OCI-LY1 (cell line): ENCODE measurements at regions not wholly inside any gene's neighbourhood (a gene's known extent, or its start where the extent isn't known, plus 50 kb on each side); places are given as distances from the start of the nearest gene placed in this dataset.
"Not testable (repeated sequence)": the region's sequence is repeated elsewhere in the genome, so short reads cannot be mapped to it uniquely, and the experiment has no call there.

Experiments
- H2AFZ ChIP-seq: fragments of 200-600 bp; sonication (generic), shearing (Covaris generic); 2 replicates; pipeline ENCODE4 v1.6.0; 2014; ENCODE audit warnings: antibody characterized with exemption, mild to moderate bottlenecking, low read length
- H3F3A ChIP-seq: fragments of 200-600 bp; sonication (generic), shearing (Covaris generic); 2 replicates; pipeline ENCODE4 v1.6.0; 2014; ENCODE audit warnings: mild to moderate bottlenecking, antibody characterized with exemption, low read length, moderate library complexity; ENCODE audit not compliant: insufficient read depth
- H3K27ac ChIP-seq: fragments of 200-600 bp; sonication (generic); 2 replicates; pipeline ENCODE4 v1.5.1; 2014; ENCODE audit warnings: low read length, mixed run types, mild to moderate bottlenecking, low read depth; ENCODE audit not compliant: poor library complexity, severe bottlenecking
- H3K27me3 ChIP-seq: fragments of 200-600 bp; sonication (generic); 2 replicates; pipeline ENCODE4 v1.6.0; 2014; ENCODE audit warnings: antibody characterized with exemption, mild to moderate bottlenecking, low read length, moderate library complexity; ENCODE audit not compliant: insufficient read depth
- H3K36me3 ChIP-seq: fragments of 200-600 bp; sonication (generic); 2 replicates; pipeline ENCODE4 v1.6.1; 2014; ENCODE audit warnings: mild to moderate bottlenecking, antibody characterized with exemption, low read length, moderate library complexity, mixed read lengths; ENCODE audit not compliant: insufficient read depth
- H3K4me1 ChIP-seq: fragments of 200-600 bp; sonication (generic); 2 replicates; pipeline ENCODE4 v1.5.1; 2014; ENCODE audit warnings: mild to moderate bottlenecking, low read length, moderate library complexity; ENCODE audit not compliant: insufficient read depth, severe bottlenecking
- H3K4me2 ChIP-seq: fragments of 200-600 bp; sonication (generic), shearing (Covaris generic); 2 replicates; pipeline ENCODE4 v1.6.1; 2014; ENCODE audit warnings: low read length
- H3K4me3 ChIP-seq: fragments of 200-600 bp; sonication (generic); 2 replicates; pipeline ENCODE4 v1.5.1; 2014; ENCODE audit warnings: low read length, low read depth, mild to moderate bottlenecking, mixed read lengths; ENCODE audit not compliant: poor library complexity, severe bottlenecking
- H3K79me2 ChIP-seq: fragments of 200-600 bp; shearing (Covaris generic); 2 replicates; pipeline ENCODE4 v1.6.1; 2016; ENCODE audit warnings: mixed run types, low read length, mixed read lengths; ENCODE audit not compliant: insufficient read depth
- H3K9ac ChIP-seq: fragments of 200-600 bp; sonication (generic), shearing (Covaris generic); 2 replicates; pipeline ENCODE4 v1.6.1; 2014; ENCODE audit warnings: mild to moderate bottlenecking, low read length, mixed read lengths
- H3K9me2 ChIP-seq: fragments of 200-600 bp; sonication (generic), shearing (Covaris generic); 2 replicates; pipeline ENCODE4 v1.6.1; 2014; ENCODE audit warnings: low read depth, mild to moderate bottlenecking, low read length, mixed read lengths
- H3K9me3 ChIP-seq: fragments of 200-600 bp; shearing (Covaris generic); 2 replicates; pipeline ENCODE4 v1.6.1; 2014; ENCODE audit warnings: low read length, mixed read lengths
- H4K20me1 ChIP-seq: fragments of 200-600 bp; sonication (generic), shearing (Covaris generic); 2 replicates; pipeline ENCODE4 v1.6.0; 2016; ENCODE audit warnings: mild to moderate bottlenecking, low read length; ENCODE audit not compliant: insufficient read depth
- EZH2 ChIP-seq: fragments of 200-600 bp; sonication (generic), shearing (Covaris generic); IDR thresholded peaks from 2 replicates; pipeline ENCODE4 v1.8.0; 2017; ENCODE audit warnings: borderline replicate concordance, mixed run types, mild to moderate bottlenecking, antibody characterized with exemption, low read length, moderate library complexity, mixed read lengths
- TF ChIP-seq, protein P1 (sequence below): fragments of 200-600 bp; sonication (generic), shearing (Covaris generic); IDR thresholded peaks from 2 replicates; pipeline ENCODE4 v1.5.1; 2017; ENCODE audit warnings: mild to moderate bottlenecking, antibody characterized with exemption, low read length, moderate library complexity, mixed read lengths

DNA sequence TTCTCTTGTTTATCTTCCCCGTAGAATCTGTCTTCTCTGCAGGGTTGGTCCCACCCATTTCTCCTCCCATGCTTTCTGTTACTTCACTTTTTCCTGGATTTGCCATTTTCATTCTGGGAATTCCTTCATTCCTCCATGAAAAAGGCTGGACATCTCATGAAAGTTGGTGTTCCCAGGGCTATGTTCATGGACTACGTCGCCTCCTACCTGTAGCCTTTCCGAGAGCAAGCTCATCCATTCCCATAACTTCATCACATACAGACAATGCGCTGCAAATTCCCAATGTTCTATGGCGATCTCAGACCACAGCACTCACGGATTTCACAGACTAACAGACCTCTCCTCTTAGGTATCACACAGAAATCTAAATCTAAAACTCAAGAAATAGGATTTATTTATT is 217.1 kb downstream of the EXOC5 start:
- no peaks in the 10 kb centered on the region for H3K4me1 ChIP-seq
- no peaks in the 10 kb centered on the region for H3K27me3 ChIP-seq
- H3K4me3 ChIP-seq: no peak overlapping the region

GRCh38 chr14:57049848-57050247 is 218.9 kb downstream of the EXOC5 start:
- Histone ChIP-seq H3K27me3 (no peaks in the 10 kb centered on the region), H3K9ac (no peak overlapping the region), H3K9me3 (no peaks in the 10 kb centered on the region), H3K4me3 (no peak overlapping the region), H3K27ac (no peak overlapping the region), H3K9me2 (no peaks in the 10 kb centered on the region), H3K36me3 (no peaks in the 10 kb centered on the region), H3K79me2 (no peaks in the 10 kb centered on the region), H3K4me1 (no peaks in the 10 kb centered on the region), H3K4me2 (no peak overlapping the region), H2AFZ (no peak overlapping the region), H3F3A (no peaks in the 10 kb centered on the region), H4K20me1 (no peaks in the 10 kb centered on the region)
- TF ChIP-seq EZH2: no peak
- TF ChIP-seq, protein P1, sequence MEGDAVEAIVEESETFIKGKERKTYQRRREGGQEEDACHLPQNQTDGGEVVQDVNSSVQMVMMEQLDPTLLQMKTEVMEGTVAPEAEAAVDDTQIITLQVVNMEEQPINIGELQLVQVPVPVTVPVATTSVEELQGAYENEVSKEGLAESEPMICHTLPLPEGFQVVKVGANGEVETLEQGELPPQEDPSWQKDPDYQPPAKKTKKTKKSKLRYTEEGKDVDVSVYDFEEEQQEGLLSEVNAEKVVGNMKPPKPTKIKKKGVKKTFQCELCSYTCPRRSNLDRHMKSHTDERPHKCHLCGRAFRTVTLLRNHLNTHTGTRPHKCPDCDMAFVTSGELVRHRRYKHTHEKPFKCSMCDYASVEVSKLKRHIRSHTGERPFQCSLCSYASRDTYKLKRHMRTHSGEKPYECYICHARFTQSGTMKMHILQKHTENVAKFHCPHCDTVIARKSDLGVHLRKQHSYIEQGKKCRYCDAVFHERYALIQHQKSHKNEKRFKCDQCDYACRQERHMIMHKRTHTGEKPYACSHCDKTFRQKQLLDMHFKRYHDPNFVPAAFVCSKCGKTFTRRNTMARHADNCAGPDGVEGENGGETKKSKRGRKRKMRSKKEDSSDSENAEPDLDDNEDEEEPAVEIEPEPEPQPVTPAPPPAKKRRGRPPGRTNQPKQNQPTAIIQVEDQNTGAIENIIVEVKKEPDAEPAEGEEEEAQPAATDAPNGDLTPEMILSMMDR: no peak

More for the DNA sequence above, 217.1 kb downstream of the EXOC5 start:
- Histone ChIP-seq H3K9ac (no peak overlapping the region), H3K4me2 (no peak overlapping the region), H3K79me2 (no peaks in the 10 kb centered on the region), H3K9me3 (no peaks in the 10 kb centered on the region), H3K36me3 (no peaks in the 10 kb centered on the region), H2AFZ (no peak overlapping the region), H3K27ac (no peak overlapping the region), H4K20me1 (no peaks in the 10 kb centered on the region), H3K9me2 (no peaks in the 10 kb centered on the region), H3F3A (no peaks in the 10 kb centered on the region)
- no peak for TF ChIP-seq EZH2
- TF ChIP-seq, protein P1: no peak

- H3F3A ChIP-seq: no peaks in the 10 kb centered on the region
- no peak overlapping the region for H3K27ac ChIP-seq
- H3K4me1 ChIP-seq: no peaks in the 10 kb centered on the region
- TF ChIP-seq, protein P1: no peak
- no peak overlapping the region for H3K4me3 ChIP-seq
- no peak overlapping the region for H3K4me2 ChIP-seq
- no peaks in the 10 kb centered on the region for H3K9me3 ChIP-seq
- H3K9ac ChIP-seq: no peak overlapping the region
- no peaks in the 10 kb centered on the region for H3K27me3 ChIP-seq
- no peaks in the 10 kb centered on the region for H4K20me1 ChIP-seq
- H3K9me2 ChIP-seq: no peaks in the 10 kb centered on the region
- no peak overlapping the region for H2AFZ ChIP-seq
- H3K36me3 ChIP-seq: no peaks in the 10 kb centered on the region
- H3K79me2 ChIP-seq: no peaks in the 10 kb centered on the region
Observed at GRCh38 chr14:57046175-57046574, 222.5 kb downstream of the EXOC5 start.

GRCh38 chr14:57044101-57044973 is 224.4 kb downstream of the EXOC5 start:
- not testable (repeated sequence) for H3K27ac ChIP-seq, H4K20me1 ChIP-seq, H3K36me3 ChIP-seq, H3F3A ChIP-seq, H3K79me2 ChIP-seq, H3K4me2 ChIP-seq, H3K4me1 ChIP-seq, H3K4me3 ChIP-seq, H3K9me3 ChIP-seq, H3K9me2 ChIP-seq, H2AFZ ChIP-seq, H3K9ac ChIP-seq, H3K27me3 ChIP-seq
